T47D (cell line): ENCODE measurements at regions not wholly inside any gene's neighbourhood (a gene's known extent, or its start where the extent isn't known, plus 50 kb on each side); places are given as distances from the start of the nearest gene placed in this dataset.

ENCODE experiments used
- DNase-seq, 2 experiments: peaks; one replicate each; pipeline versions ENCODE4 v3.0.0 to v3.0.0-alpha.2; 2011 to 2012; ENCODE audit warnings: low read depth in 1 of 2, low spot score in 1 of 2
- JUND ChIP-seq: IDR thresholded peaks from 2 replicates; pipeline ENCODE4 v1.6.1; 2012; ENCODE audit warnings: low read depth
- in situ Hi-C: cut with HindIII; loops from 2 replicates; pipeline ENCODE4 v1.10.0; 2016; ENCODE audit warnings: low sequenced_read_pairs, low pct_unique_long_range_greater_than_20kb

- in situ Hi-C loops, result no loop called here
- TF ChIP-seq JUND, result no peak
- peak in 1 of 2 experiments; percentile 6 for DNase-seq
Measured at GRCh38 chr6:21648475-21649050, 55.0 kb downstream of the SOX4 start.

GRCh38 chr6:21653323-21653722 is 59.8 kb downstream of the SOX4 start:
- DNase-seq, result no peak
- TF ChIP-seq JUND, result no peak
- in situ Hi-C loops, result no loop called here

GRCh38 chr6:21653905-21654304 is 60.4 kb downstream of the SOX4 start:
- no peak for DNase-seq
- in situ Hi-C loops, result no loop called here
- TF ChIP-seq JUND, result no peak

DNA sequence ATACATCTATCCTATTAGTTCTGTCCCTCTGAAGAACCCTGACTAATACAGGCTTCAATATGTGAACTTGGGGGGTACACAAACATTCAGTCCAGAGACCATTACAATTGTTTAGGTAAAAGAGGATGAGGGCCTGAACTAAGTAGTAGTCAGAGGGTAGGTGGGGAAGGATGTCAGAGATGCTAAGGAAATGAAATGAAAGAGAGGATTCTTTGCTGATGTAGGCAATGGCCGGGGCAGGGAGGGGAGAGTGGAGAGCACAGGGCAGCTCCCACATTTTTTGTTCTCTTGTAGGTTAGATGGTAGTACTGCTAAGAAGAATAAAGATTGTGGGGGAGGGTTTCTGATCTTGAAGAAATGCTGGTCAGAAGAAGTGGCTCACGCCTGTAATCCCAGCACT is 60.8 kb downstream of the SOX4 start:
- TF ChIP-seq JUND, result no peak
- in situ Hi-C loops, result no loop called here
- no peak for DNase-seq

- in situ Hi-C loops, result no loop called here
- no peak for TF ChIP-seq JUND
- DNase-seq, result no peak
Measured at GRCh38 chr6:21663966-21664313, 70.4 kb downstream of the SOX4 start.

- DNase-seq, result peak in 1 of 2 experiments; percentile 19
- in situ Hi-C loops, result no loop called here
- no peak for TF ChIP-seq JUND
Measured at GRCh38 chr6:21664314-21665109, 71.0 kb downstream of the SOX4 start.

- in situ Hi-C loops, result no loop called here
- TF ChIP-seq JUND, result no peak
- DNase-seq, result no peak
Measured at GRCh38 chr6:21665110-21665391, 71.5 kb downstream of the SOX4 start.

GRCh38 chr6:21665392-21666200 is 72.0 kb downstream of the SOX4 start:
- TF ChIP-seq JUND, result no peak
- in situ Hi-C loops, result no loop called here
- DNase-seq, result no peak

DNA sequence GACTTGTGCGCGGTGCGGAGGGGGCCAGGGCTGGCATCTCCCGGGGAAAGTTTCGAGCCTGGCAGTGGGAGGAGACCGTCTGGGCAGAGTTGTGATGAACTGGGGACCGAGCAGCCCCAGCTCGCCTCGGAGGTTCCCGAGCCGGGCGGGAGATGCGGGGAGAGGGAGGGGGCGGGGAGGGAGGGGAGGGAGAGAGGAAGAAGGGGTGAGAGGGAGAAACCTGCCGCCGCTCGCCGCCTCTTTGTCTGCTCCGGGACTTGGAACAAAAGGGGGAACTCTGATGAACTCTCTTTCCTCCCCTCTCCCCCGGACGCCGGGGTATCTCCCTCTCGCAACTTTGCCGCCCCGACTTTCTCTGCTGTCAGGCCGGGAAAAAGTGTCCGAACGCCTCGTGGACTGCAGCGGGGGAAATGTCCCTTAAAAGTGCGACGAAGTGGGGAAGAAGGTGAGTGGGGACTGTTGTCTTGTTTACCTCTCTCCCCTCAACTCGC is 72.7 kb downstream of the SOX4 start:
- no peak for TF ChIP-seq JUND
- no peak for DNase-seq
- in situ Hi-C loops, result no loop called here

- DNase-seq, result no peak
- TF ChIP-seq JUND, result no peak
- in situ Hi-C loops, result no loop called here
Measured at GRCh38 chr6:21666853-21667681, 73.5 kb downstream of the SOX4 start.

- TF ChIP-seq JUND, result no peak
- DNase-seq, result no peak
- in situ Hi-C loops, result no loop called here
Measured at GRCh38 chr6:21668795-21669194, 75.2 kb downstream of the SOX4 start.

- no peak for TF ChIP-seq JUND
- DNase-seq, result no peak
- in situ Hi-C loops, result no loop called here
Measured at GRCh38 chr6:21676769-21677168, 83.2 kb downstream of the SOX4 start.

DNA sequence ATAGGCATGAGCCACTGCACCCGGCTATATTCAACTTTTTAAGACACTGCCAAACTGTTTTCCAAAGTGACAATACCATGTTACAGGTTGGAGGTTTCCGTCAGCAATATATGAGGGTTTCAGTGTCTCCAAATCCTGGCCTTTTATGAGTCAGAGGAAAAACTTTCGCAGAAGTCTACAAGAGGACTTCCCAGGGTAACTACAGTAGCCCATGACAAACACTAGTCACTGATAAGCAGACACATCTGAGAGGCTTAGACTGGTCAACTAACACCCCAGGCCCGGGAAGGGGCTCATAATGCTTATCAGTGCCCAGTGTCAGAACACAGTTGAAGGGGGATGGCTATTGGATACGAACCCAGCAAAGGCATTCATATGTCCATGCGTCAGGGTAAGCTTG is 85.4 kb downstream of the SOX4 start:
- in situ Hi-C loops, result no loop called here
- DNase-seq, result no peak
- TF ChIP-seq JUND, result no peak
